GM23338 (cell line): ENCODE measurements at regions not wholly inside any gene's neighbourhood (a gene's known extent, or its start where the extent isn't known, plus 50 kb on each side); places are given as distances from the start of the nearest gene placed in this dataset.

Source experiments
- ATAC-seq: fragments of 200-7000 bp; cut with Tn5 transposase; 3 replicates; pipeline ENCODE4 v1.9.1; 2020
- DNase-seq: peaks from one replicate; pipeline ENCODE4 v3.0.0-alpha.2; 2015; ENCODE audit warnings: low spot score
- H2AFZ ChIP-seq: fragments of 200-600 bp; sonication (generic); 2 replicates; pipeline ENCODE4 v1.8.0; 2016; ENCODE audit warnings: antibody characterized with exemption, mild to moderate bottlenecking, moderate library complexity
- H3F3A ChIP-seq: fragments of 200-600 bp; sonication (generic); replicated peaks from 2 replicates; pipeline ENCODE4 v1.8.0; 2017; ENCODE audit warnings: antibody characterized with exemption, mixed run types, low read depth
- H3K27ac ChIP-seq: fragments of 200-600 bp; sonication (generic); 2 replicates; pipeline ENCODE4 v1.6.1; 2016; ENCODE audit warnings: low read depth
- H3K27me3 ChIP-seq: fragments of 200-600 bp; sonication (generic); 2 replicates; pipeline ENCODE4 v1.8.0; 2016; ENCODE audit warnings: mild to moderate bottlenecking, mixed run types, moderate library complexity; ENCODE audit not compliant: insufficient read depth
- H3K36me3 ChIP-seq: fragments of 200-600 bp; sonication (generic); 2 replicates; pipeline ENCODE4 v1.8.0; 2016; ENCODE audit warnings: mild to moderate bottlenecking; ENCODE audit not compliant: insufficient read depth
- H3K4me1 ChIP-seq: fragments of 200-600 bp; sonication (generic); 2 replicates; pipeline ENCODE4 v1.8.0; 2016; ENCODE audit warnings: mild to moderate bottlenecking, moderate library complexity; ENCODE audit not compliant: insufficient read depth
- H3K4me2 ChIP-seq: fragments of 200-600 bp; sonication (generic); 2 replicates; pipeline ENCODE4 v1.7.1; 2017; ENCODE audit warnings: mixed run types
- H3K4me3 ChIP-seq: fragments of 200-600 bp; sonication (generic); 2 replicates; pipeline ENCODE4 v1.6.1; 2016; ENCODE audit warnings: mixed run types
- H3K79me2 ChIP-seq: fragments of 200-600 bp; sonication (generic); replicated peaks from 2 replicates; pipeline ENCODE4 v1.8.0; 2017; ENCODE audit warnings: mild to moderate bottlenecking; ENCODE audit not compliant: insufficient read depth
- H3K9me2 ChIP-seq: fragments of 200-600 bp; sonication (generic); 2 replicates; pipeline ENCODE4 v1.8.0; 2017; ENCODE audit not compliant: insufficient read depth
- H4K20me1 ChIP-seq: fragments of 200-600 bp; sonication (generic); replicated peaks from 2 replicates; pipeline ENCODE4 v1.8.0; 2017; ENCODE audit warnings: mild to moderate bottlenecking; ENCODE audit not compliant: insufficient read depth
- H3K27ac Mint-ChIP-seq: 2 replicates; pipeline ENCODE4 v1.8.0; 2020; ENCODE audit warnings: inconsistent platforms, mild to moderate bottlenecking, moderate library complexity, mixed read lengths
- H3K27me3 Mint-ChIP-seq: 3 replicates; pipeline ENCODE4 v1.8.0; 2022; ENCODE audit warnings: low read depth, mild to moderate bottlenecking, moderate library complexity, mixed read lengths, inconsistent platforms; ENCODE audit not compliant: insufficient read depth, poor library complexity
- H3K36me3 Mint-ChIP-seq: 3 replicates; pipeline ENCODE4 v1.8.0; 2021; ENCODE audit warnings: low read depth, mild to moderate bottlenecking, inconsistent platforms, moderate library complexity, mixed read lengths
- H3K4me1 Mint-ChIP-seq: 3 replicates; pipeline ENCODE4 v1.8.0; 2020; ENCODE audit warnings: mild to moderate bottlenecking, inconsistent platforms, mixed read lengths
- H3K4me3 Mint-ChIP-seq: 3 replicates; pipeline ENCODE4 v1.8.0; 2021; ENCODE audit warnings: moderate library complexity, mild to moderate bottlenecking, inconsistent platforms, mixed read lengths
- H3K9me3 Mint-ChIP-seq: 3 replicates; pipeline ENCODE4 v1.8.0; 2020; ENCODE audit warnings: moderate library complexity, mild to moderate bottlenecking, inconsistent platforms, mixed read lengths
- CREB1 ChIP-seq: fragments of 250-450 bp; sonication (Bioruptor Pico); IDR thresholded peaks from 2 replicates; pipeline ENCODE4 v1.5.0; 2020; ENCODE audit warnings: low read depth, mild to moderate bottlenecking, moderate library complexity
- CTCF ChIP-seq, 2 experiments: fragments of 200-600 bp in 1 of 2; sonication (generic) in 1 of 2; conservative IDR thresholded peaks; 2 replicates each; pipeline versions ENCODE4 v1.5.1 to v1.6.1; 2016 to 2017; ENCODE audit warnings: antibody characterized with exemption in 2 of 2, low read depth in 2 of 2, mild to moderate bottlenecking in 2 of 2, moderate library complexity in 1 of 2
- EZH2 ChIP-seq: fragments of 200-600 bp; sonication (generic); IDR thresholded peaks from one replicate; pipeline ENCODE4 v1.8.0; 2017; ENCODE audit warnings: antibody characterized with exemption, mild to moderate bottlenecking, low read depth; ENCODE audit not compliant: unreplicated experiment
- EZH2phosphoT487 ChIP-seq: fragments of 200-600 bp; sonication (generic); IDR thresholded peaks from one replicate; pipeline ENCODE4 v1.8.1; 2018; ENCODE audit warnings: antibody characterized with exemption; ENCODE audit not compliant: unreplicated experiment
- JUNB ChIP-seq: IDR thresholded peaks from one replicate; pipeline ENCODE4 v1.6.1; 2016; ENCODE audit warnings: antibody characterized with exemption; ENCODE audit not compliant: unreplicated experiment
- POLR2AphosphoS5 ChIP-seq: IDR thresholded peaks from 2 replicates; pipeline ENCODE4 v1.6.1; 2016; ENCODE audit warnings: antibody characterized with exemption, low read depth
- REST ChIP-seq: IDR thresholded peaks from one replicate; pipeline ENCODE4 v1.6.1; 2018; ENCODE audit warnings: antibody characterized with exemption; ENCODE audit not compliant: unreplicated experiment
- ZNF114 ChIP-seq: fragments of 250-450 bp; sonication (Bioruptor Pico); IDR thresholded peaks from 2 replicates; pipeline ENCODE4 v1.5.0; 2020; ENCODE audit warnings: mild to moderate bottlenecking, moderate library complexity
- ZNF331 ChIP-seq: fragments of 250-450 bp; sonication (Bioruptor Pico); IDR thresholded peaks from 2 replicates; pipeline ENCODE4 v1.5.0; 2020; ENCODE audit warnings: low read depth, mild to moderate bottlenecking, moderate library complexity
- ZNF462 ChIP-seq: fragments of 250-450 bp; sonication (Bioruptor Pico); IDR thresholded peaks from 2 replicates; pipeline ENCODE4 v1.5.0; 2020; ENCODE audit warnings: mild to moderate bottlenecking, moderate library complexity

- H4K20me1 ChIP-seq: no peaks in the 10 kb centered on the region
- peaks cover 9% of the 10 kb centered on the region for H3K9me3 Mint-ChIP-seq
- no peaks in the 10 kb centered on the region for H3K36me3 Mint-ChIP-seq
- no peak overlapping the region for H3K27ac ChIP-seq
- H3K4me2 ChIP-seq: no peak overlapping the region
- no peak overlapping the region for H2AFZ ChIP-seq
- H3K27ac Mint-ChIP-seq: no peak overlapping the region
- no peak for TF ChIP-seq CTCF (conservative IDR thresholded peaks at IDR 0.05; ENCODE audit: low read depth in 2 of 2)
- TF ChIP-seq EZH2: no peak
- TF ChIP-seq POLR2AphosphoS5: no peak
- TF ChIP-seq CREB1 (CRISPR knock-in tag): no peak
- TF ChIP-seq EZH2phosphoT487: no peak
- TF ChIP-seq JUNB: no peak
- TF ChIP-seq ZNF114 (CRISPR knock-in tag): no peak
- no peak for TF ChIP-seq ZNF331
- TF ChIP-seq REST: no peak
- H3K79me2 ChIP-seq: no peaks in the 10 kb centered on the region
- peaks cover 1% of the 10 kb centered on the region for H3K27me3 Mint-ChIP-seq
- 0 out of 3 replicates have a peak, but pooled peaks cover 5% of the 10 kb centered on the region for H3K4me1 Mint-ChIP-seq
- H3K27me3 ChIP-seq: no peaks in the 10 kb centered on the region
- DNase-seq: no peak
- no peak overlapping the region for H3K4me3 ChIP-seq
- 0 out of 2 replicates have a peak, but pooled peaks cover 4% of the 10 kb centered on the region for H3K9me2 ChIP-seq
- no peaks in the 10 kb centered on the region for H3K36me3 ChIP-seq
- H3K4me3 Mint-ChIP-seq: no peak overlapping the region
- ATAC-seq: no peak
- no peaks in the 10 kb centered on the region for H3F3A ChIP-seq
- H3K4me1 ChIP-seq: no peaks in the 10 kb centered on the region
Observed at GRCh38 chr4:11028334-11028733, 343.8 kb upstream of the CLNK start.

GRCh38 chr4:11021333-11021732 is 336.8 kb upstream of the CLNK start:
- H3K4me3 ChIP-seq: no peak overlapping the region
- H3K27ac Mint-ChIP-seq: no peak overlapping the region
- H3K79me2 ChIP-seq: no peaks in the 10 kb centered on the region
- no peak overlapping the region for H2AFZ ChIP-seq
- no peak overlapping the region for H3K4me2 ChIP-seq
- no peak overlapping the region for H3K4me3 Mint-ChIP-seq
- H3K9me3 Mint-ChIP-seq: peaks cover 2% of the 10 kb centered on the region; the same call in 2 of the 3 replicates
- H3K36me3 Mint-ChIP-seq: no peaks in the 10 kb centered on the region
- no peaks in the 10 kb centered on the region for H3K4me1 ChIP-seq
- no peaks in the 10 kb centered on the region for H3K4me1 Mint-ChIP-seq
- no peaks in the 10 kb centered on the region for H3K36me3 ChIP-seq
- no peaks in the 10 kb centered on the region for H3F3A ChIP-seq
- no peaks in the 10 kb centered on the region for H4K20me1 ChIP-seq
- no peak for DNase-seq
- H3K27me3 Mint-ChIP-seq: no peaks in the 10 kb centered on the region
- H3K27ac ChIP-seq: no peak overlapping the region
- 0 out of 2 replicates have a peak, but pooled peaks cover 4% of the 10 kb centered on the region for H3K9me2 ChIP-seq
- no peaks in the 10 kb centered on the region for H3K27me3 ChIP-seq
- no peak for ATAC-seq
- no peak for TF ChIP-seq ZNF462 (CRISPR knock-in tag)
